ENCODE measurements at regions not wholly inside any gene's neighbourhood (a gene's known extent, or its start where the extent isn't known, plus 50 kb on each side); places are given as distances from the start of the nearest gene placed in this dataset.

- in situ Hi-C loops (cut with HindIII; ENCODE audit: low sequenced_read_pairs): no loop called here
- DNase-seq (ENCODE audit: low read depth): peak; percentile 18
- TF ChIP-seq CTCF (IDR thresholded peaks at IDR 0.05; ENCODE audit: low read depth, low read length, missing control alignments): no peak
These were observed 66.0 kb upstream of the HDAC9 start for GRCh38 chr7:18429547-18429946.

DNA sequence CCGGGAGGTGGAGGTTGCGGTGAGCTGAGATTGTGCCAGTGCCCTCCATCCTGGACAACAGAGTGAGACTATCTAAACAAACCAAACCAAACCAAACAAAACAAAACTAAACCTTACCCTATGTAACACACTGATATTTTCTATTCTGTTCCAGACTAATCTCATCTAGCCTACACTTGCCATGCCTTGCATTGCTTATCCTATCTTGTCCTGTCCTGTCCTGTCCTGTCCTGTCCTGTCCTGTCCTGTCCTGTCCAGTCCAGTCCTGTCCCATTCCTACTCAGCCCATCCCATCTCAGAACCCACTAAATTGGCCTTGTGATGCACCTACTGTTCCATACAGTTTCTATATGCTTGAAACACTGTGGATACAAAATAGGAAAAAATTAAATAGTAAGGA is 64.7 kb upstream of the HDAC9 start:
- no peak for TF ChIP-seq CTCF (IDR thresholded peaks at IDR 0.05; ENCODE audit: low read depth, low read length, missing control alignments)
- H3K4me3 ChIP-seq (ENCODE audit: low read depth, low read length): no peak overlapping the region
- no peak for DNase-seq (ENCODE audit: low read depth)
- in situ Hi-C loops (cut with HindIII; ENCODE audit: low sequenced_read_pairs): no loop called here

More at GRCh38 chr7:18429547-18429946, 66.0 kb upstream of the HDAC9 start:
- H3K4me3 ChIP-seq (ENCODE audit: low read depth, low read length): no peak overlapping the region

- in situ Hi-C loops (cut with HindIII; ENCODE audit: low sequenced_read_pairs): no loop called here
- TF ChIP-seq CTCF (IDR thresholded peaks at IDR 0.05; ENCODE audit: low read depth, low read length, missing control alignments): no peak
- H3K4me3 ChIP-seq (ENCODE audit: low read depth, low read length): no peak overlapping the region
- DNase-seq (ENCODE audit: low read depth): no peak
These were observed 61.4 kb upstream of the HDAC9 start for GRCh38 chr7:18434171-18434570.

GRCh38 chr7:18437101-18437500 is 58.4 kb upstream of the HDAC9 start:
- no peak for TF ChIP-seq CTCF (IDR thresholded peaks at IDR 0.05; ENCODE audit: low read depth, low read length, missing control alignments)
- H3K4me3 ChIP-seq (ENCODE audit: low read depth, low read length): no peak overlapping the region
- in situ Hi-C loops (cut with HindIII; ENCODE audit: low sequenced_read_pairs): no loop called here
- no peak for DNase-seq (ENCODE audit: low read depth)

GRCh38 chr7:18440934-18441333 is 54.6 kb upstream of the HDAC9 start:
- no peak for DNase-seq (ENCODE audit: low read depth)
- in situ Hi-C loops (cut with HindIII; ENCODE audit: low sequenced_read_pairs): no loop called here
- no peak for TF ChIP-seq CTCF (IDR thresholded peaks at IDR 0.05; ENCODE audit: low read depth, low read length, missing control alignments)
- no peak overlapping the region for H3K4me3 ChIP-seq (ENCODE audit: low read depth, low read length)

DNA sequence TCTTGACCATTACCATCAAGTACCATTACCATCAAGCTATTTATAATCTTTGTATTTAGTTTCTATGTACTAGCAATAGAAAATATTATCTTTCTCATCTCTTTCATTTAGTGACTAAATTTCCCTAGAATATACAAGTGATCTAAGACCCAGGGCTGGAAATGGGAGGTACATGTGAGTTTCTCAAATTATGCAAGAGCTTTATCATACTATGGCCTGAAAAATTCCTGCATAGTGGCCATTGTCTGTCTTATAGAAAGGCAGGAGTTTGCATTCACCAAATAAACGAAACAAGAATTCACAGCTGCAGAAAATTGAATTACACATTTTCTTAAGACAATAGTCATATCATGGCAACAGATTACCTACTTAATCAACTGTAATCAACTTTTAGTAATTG is 50.7 kb upstream of the HDAC9 start:
- TF ChIP-seq CTCF (IDR thresholded peaks at IDR 0.05; ENCODE audit: low read depth, low read length, missing control alignments): no peak
- DNase-seq (ENCODE audit: low read depth): no peak
- no peak overlapping the region for H3K4me3 ChIP-seq (ENCODE audit: low read depth, low read length)
- in situ Hi-C loops (cut with HindIII; ENCODE audit: low sequenced_read_pairs): no loop called here

DNA sequence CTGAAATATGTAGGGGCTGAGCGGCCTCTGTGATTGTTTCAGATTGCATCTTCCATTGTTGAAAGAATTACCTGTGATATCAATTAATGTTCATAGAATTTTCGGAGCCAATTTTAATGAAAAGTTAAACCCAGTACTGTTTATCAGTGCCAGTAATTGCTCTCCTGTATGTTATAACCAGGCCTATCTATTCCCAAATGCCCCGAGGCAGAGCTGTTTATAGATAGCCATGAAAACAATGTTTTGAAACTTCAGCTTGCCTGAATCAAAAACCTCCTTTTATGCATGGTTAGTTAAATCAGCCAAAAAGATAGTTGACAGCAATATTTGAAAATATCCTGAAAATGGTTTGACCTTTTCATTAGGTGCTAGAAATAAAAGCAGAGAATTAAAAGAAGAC is 50.1 kb upstream of the HDAC9 start:
- H3K4me3 ChIP-seq (ENCODE audit: low read depth, low read length): no peak overlapping the region
- no peak for TF ChIP-seq CTCF (IDR thresholded peaks at IDR 0.05; ENCODE audit: low read depth, low read length, missing control alignments)
- DNase-seq (ENCODE audit: low read depth): no peak
- in situ Hi-C loops (cut with HindIII; ENCODE audit: low sequenced_read_pairs): no loop called here

All from astrocyte of the cerebellum (primary cell).